GM23338 (cell line): ENCODE measurements at regions not wholly inside any gene's neighbourhood (a gene's known extent, or its start where the extent isn't known, plus 50 kb on each side); places are given as distances from the start of the nearest gene placed in this dataset.

Experiments used
- ATAC-seq: fragments of 200-7000 bp; cut with Tn5 transposase; 3 replicates; pipeline ENCODE4 v1.9.1; 2020
- DNase-seq: peaks from one replicate; pipeline ENCODE4 v3.0.0-alpha.2; 2015; ENCODE audit warnings: low spot score
- H2AFZ ChIP-seq: fragments of 200-600 bp; sonication (generic); 2 replicates; pipeline ENCODE4 v1.8.0; 2016; ENCODE audit warnings: antibody characterized with exemption, mild to moderate bottlenecking, moderate library complexity
- H3F3A ChIP-seq: fragments of 200-600 bp; sonication (generic); replicated peaks from 2 replicates; pipeline ENCODE4 v1.8.0; 2017; ENCODE audit warnings: antibody characterized with exemption, mixed run types, low read depth
- H3K27ac ChIP-seq: fragments of 200-600 bp; sonication (generic); 2 replicates; pipeline ENCODE4 v1.6.1; 2016; ENCODE audit warnings: low read depth
- H3K27me3 ChIP-seq: fragments of 200-600 bp; sonication (generic); 2 replicates; pipeline ENCODE4 v1.8.0; 2016; ENCODE audit warnings: mild to moderate bottlenecking, mixed run types, moderate library complexity; ENCODE audit not compliant: insufficient read depth
- H3K36me3 ChIP-seq: fragments of 200-600 bp; sonication (generic); 2 replicates; pipeline ENCODE4 v1.8.0; 2016; ENCODE audit warnings: mild to moderate bottlenecking; ENCODE audit not compliant: insufficient read depth
- H3K4me1 ChIP-seq: fragments of 200-600 bp; sonication (generic); 2 replicates; pipeline ENCODE4 v1.8.0; 2016; ENCODE audit warnings: mild to moderate bottlenecking, moderate library complexity; ENCODE audit not compliant: insufficient read depth
- H3K4me2 ChIP-seq: fragments of 200-600 bp; sonication (generic); 2 replicates; pipeline ENCODE4 v1.7.1; 2017; ENCODE audit warnings: mixed run types
- H3K4me3 ChIP-seq: fragments of 200-600 bp; sonication (generic); 2 replicates; pipeline ENCODE4 v1.6.1; 2016; ENCODE audit warnings: mixed run types
- H3K79me2 ChIP-seq: fragments of 200-600 bp; sonication (generic); replicated peaks from 2 replicates; pipeline ENCODE4 v1.8.0; 2017; ENCODE audit warnings: mild to moderate bottlenecking; ENCODE audit not compliant: insufficient read depth
- H3K9me2 ChIP-seq: fragments of 200-600 bp; sonication (generic); 2 replicates; pipeline ENCODE4 v1.8.0; 2017; ENCODE audit not compliant: insufficient read depth
- H4K20me1 ChIP-seq: fragments of 200-600 bp; sonication (generic); replicated peaks from 2 replicates; pipeline ENCODE4 v1.8.0; 2017; ENCODE audit warnings: mild to moderate bottlenecking; ENCODE audit not compliant: insufficient read depth
- H3K27ac Mint-ChIP-seq: 2 replicates; pipeline ENCODE4 v1.8.0; 2020; ENCODE audit warnings: inconsistent platforms, mild to moderate bottlenecking, moderate library complexity, mixed read lengths
- H3K27me3 Mint-ChIP-seq: 3 replicates; pipeline ENCODE4 v1.8.0; 2022; ENCODE audit warnings: low read depth, mild to moderate bottlenecking, moderate library complexity, mixed read lengths, inconsistent platforms; ENCODE audit not compliant: insufficient read depth, poor library complexity
- H3K36me3 Mint-ChIP-seq: 3 replicates; pipeline ENCODE4 v1.8.0; 2021; ENCODE audit warnings: low read depth, mild to moderate bottlenecking, inconsistent platforms, moderate library complexity, mixed read lengths
- H3K4me1 Mint-ChIP-seq: 3 replicates; pipeline ENCODE4 v1.8.0; 2020; ENCODE audit warnings: mild to moderate bottlenecking, inconsistent platforms, mixed read lengths
- H3K4me3 Mint-ChIP-seq: 3 replicates; pipeline ENCODE4 v1.8.0; 2021; ENCODE audit warnings: moderate library complexity, mild to moderate bottlenecking, inconsistent platforms, mixed read lengths
- H3K9me3 Mint-ChIP-seq: 3 replicates; pipeline ENCODE4 v1.8.0; 2020; ENCODE audit warnings: moderate library complexity, mild to moderate bottlenecking, inconsistent platforms, mixed read lengths
- CTCF ChIP-seq, 2 experiments: fragments of 200-600 bp in 1 of 2; sonication (generic) in 1 of 2; conservative IDR thresholded peaks; 2 replicates each; pipeline versions ENCODE4 v1.5.1 to v1.6.1; 2016 to 2017; ENCODE audit warnings: antibody characterized with exemption in 2 of 2, low read depth in 2 of 2, mild to moderate bottlenecking in 2 of 2, moderate library complexity in 1 of 2
- ETS1 ChIP-seq: IDR thresholded peaks from 2 replicates; pipeline ENCODE4 v1.6.1; 2016; ENCODE audit warnings: antibody characterized with exemption
- REST ChIP-seq: IDR thresholded peaks from one replicate; pipeline ENCODE4 v1.6.1; 2018; ENCODE audit warnings: antibody characterized with exemption; ENCODE audit not compliant: unreplicated experiment

GRCh38 chr2:163345795-163346573, 389.8 kb downstream of the FIGN start:
- no peak for ATAC-seq
- H3K4me3 ChIP-seq = no peak overlapping the region
- no peaks in the 10 kb centered on the region for H3K79me2 ChIP-seq
- no peak overlapping the region for H3K27ac ChIP-seq
- no peaks in the 10 kb centered on the region for H3K9me2 ChIP-seq
- no peak overlapping the region for H3K4me2 ChIP-seq
- H3K9me3 Mint-ChIP-seq = no peaks in the 10 kb centered on the region
- H3K4me1 ChIP-seq = peaks cover 29% of the 10 kb centered on the region
- H3K36me3 Mint-ChIP-seq = no peaks in the 10 kb centered on the region
- H2AFZ ChIP-seq = no peak overlapping the region
- no peak overlapping the region for H3K27ac Mint-ChIP-seq
- H3K4me1 Mint-ChIP-seq = peaks cover 39% of the 10 kb centered on the region
- no peak overlapping the region for H3K4me3 Mint-ChIP-seq
- H3K36me3 ChIP-seq = no peaks in the 10 kb centered on the region
- H3K27me3 Mint-ChIP-seq = peaks cover 4% of the 10 kb centered on the region
- peak; percentile 81 for DNase-seq
- no peaks in the 10 kb centered on the region for H3F3A ChIP-seq
- H3K27me3 ChIP-seq = no peaks in the 10 kb centered on the region
- H4K20me1 ChIP-seq = no peaks in the 10 kb centered on the region
- TF ChIP-seq REST (no peak), CTCF (conservative IDR thresholded peaks at IDR 0.05; ENCODE audit: low read depth in 2 of 2) (peak; percentile 59 to 81)

- no peaks in the 10 kb centered on the region for H3K36me3 Mint-ChIP-seq
- H3K27me3 Mint-ChIP-seq = no peaks in the 10 kb centered on the region
- H3K4me3 Mint-ChIP-seq = no peak overlapping the region
- Histone ChIP-seq H3K4me2 (no peak overlapping the region), H3K79me2 (no peaks in the 10 kb centered on the region), H3K27me3 (no peaks in the 10 kb centered on the region), H3K4me1 (peaks cover 20% of the 10 kb centered on the region), H2AFZ (no peak overlapping the region), H3K9me2 (no peaks in the 10 kb centered on the region), H3F3A (no peaks in the 10 kb centered on the region), H3K4me3 (no peak overlapping the region), H3K36me3 (no peaks in the 10 kb centered on the region), H3K27ac (no peak overlapping the region), H4K20me1 (no peaks in the 10 kb centered on the region)
- H3K4me1 Mint-ChIP-seq = peaks cover 25% of the 10 kb centered on the region
- H3K27ac Mint-ChIP-seq = no peak overlapping the region
- DNase-seq = no peak
- peak; percentile 10 to 34; a peak in 2 of 4 replicates for TF ChIP-seq CTCF (conservative IDR thresholded peaks at IDR 0.05; ENCODE audit: low read depth in 2 of 2)
- no peak for TF ChIP-seq ETS1
- H3K9me3 Mint-ChIP-seq = no peaks in the 10 kb centered on the region
- no peak for ATAC-seq
Observed at GRCh38 chr2:163343316-163343715, 392.5 kb downstream of the FIGN start.
